ENCODE measurements at regions not wholly inside any gene's neighbourhood (a gene's known extent, or its start where the extent isn't known, plus 50 kb on each side); places are given as distances from the start of the nearest gene placed in this dataset.

GRCh38 chr9:28616310-28616709 is 1043.0 kb upstream of the C9orf72 start:
- H3K9ac ChIP-seq (ENCODE audit: low read depth, low read length): no peak overlapping the region
- no peak overlapping the region for H3K23ac ChIP-seq (ENCODE audit: low read depth, low read length)
- H2AFZ ChIP-seq (replicated peaks; ENCODE audit: low read length, poor library complexity): no peak overlapping the region
- H3K4me2 ChIP-seq (ENCODE audit: low read depth, low read length): no peak overlapping the region
- H4K8ac ChIP-seq (ENCODE audit: low read depth in 2 of 2, low read length in 2 of 2): no peak overlapping the region
- no peaks in the 10 kb centered on the region for H3K36me3 ChIP-seq (ENCODE audit: control insufficient read depth, insufficient read depth, low read length)
- no peak overlapping the region for H3K4me3 ChIP-seq (ENCODE audit: insufficient read depth, low read depth, low read length)
- H3K4me1 ChIP-seq (ENCODE audit: control insufficient read depth, insufficient read depth, low read length): no peaks in the 10 kb centered on the region
- WGBS, 2 experiments (ENCODE audit: extremely low coverage in 2 of 2, insufficient read length in 1 of 2): no CpG with 5 or more reads among the region's 1 CpG
- no peak overlapping the region for H2BK20ac ChIP-seq (ENCODE audit: low read depth, low read length)
- ChIA-PET CTCF (no interaction called here), POLR2A (ENCODE audit: unreplicated experiment) (no interaction called here)
- H3K14ac ChIP-seq (replicated peaks; ENCODE audit: low read depth, low read length): no peak overlapping the region
- H3K18ac ChIP-seq (ENCODE audit: low read depth, low read length): no peak overlapping the region
- H3K79me1 ChIP-seq (ENCODE audit: low read depth in 1 of 2, low read length in 2 of 2): no peaks in the 10 kb centered on the region
- no peak overlapping the region for H2AK9ac ChIP-seq (replicated peaks; ENCODE audit: low read depth, low read length, poor library complexity)
- H2BK15ac ChIP-seq (ENCODE audit: low read depth, low read length): no peak overlapping the region
- no peak overlapping the region for H2BK5ac ChIP-seq (ENCODE audit: low read depth, low read length, poor library complexity, severe bottlenecking)
- in situ Hi-C loops (cut with MboI; ENCODE audit: low sequenced_read_pairs) (no loop called here), dilution Hi-C loops (cut with HindIII; ENCODE audit: low sequenced_read_pairs, unreplicated experiment) (no loop called here), intact Hi-C loops (cut with micrococcal nuclease) (no loop called here)
- no peak overlapping the region for H4K5ac ChIP-seq (ENCODE audit: low read depth, low read length)
- TF ChIP-seq ELK1 (IDR thresholded peaks at IDR 0.05; ENCODE audit: borderline replicate concordance, low read depth, low read length) (no peak), MAZ (IDR thresholded peaks at IDR 0.05; ENCODE audit: borderline replicate concordance, low read depth, low read length) (no peak), CEBPB (IDR thresholded peaks at IDR 0.05; ENCODE audit: low read depth, low read length) (no peak), RCOR1 (IDR thresholded peaks at IDR 0.05; ENCODE audit: insufficient replicate concordance, low read length) (no peak), CHD1 (IDR thresholded peaks at IDR 0.05; ENCODE audit: low read depth, low read length) (no peak), FOS (IDR thresholded peaks at IDR 0.05; ENCODE audit: low read depth, low read length) (no peak)
- H3K4ac ChIP-seq (ENCODE audit: low read depth, low read length): no peak overlapping the region
- H3K9me1 ChIP-seq (ENCODE audit: insufficient read depth, low read length): no peaks in the 10 kb centered on the region
- H3K56ac ChIP-seq (ENCODE audit: extremely low read depth, insufficient read depth, low read length): no peak overlapping the region
- no peaks in the 10 kb centered on the region for H3K27me3 ChIP-seq (ENCODE audit: control insufficient read depth, insufficient read depth, low read length)
- H3K27ac ChIP-seq (ENCODE audit: insufficient read depth, low read length): no peak overlapping the region
- no peak for ATAC-seq (ENCODE audit: low read depth)
- H4K20me1 ChIP-seq (ENCODE audit: insufficient read depth, low read length): no peaks in the 10 kb centered on the region
- no peak for DNase-seq
- no peak overlapping the region for H2AK5ac ChIP-seq (ENCODE audit: low read depth, low read length)
- H4K91ac ChIP-seq (ENCODE audit: insufficient read depth, low read depth, low read length): no peak overlapping the region
- BruUV-seq (replicated peaks): no TSS peak
- H2BK120ac ChIP-seq (ENCODE audit: low read depth, low read length): no peak overlapping the region
- H3K9me3 ChIP-seq (ENCODE audit: control insufficient read depth, insufficient read depth, low read length): 0 out of 2 replicates have a peak, but pooled peaks cover 4% of the 10 kb centered on the region
